ENCODE measurements at regions not wholly inside any gene's neighbourhood (a gene's known extent, or its start where the extent isn't known, plus 50 kb on each side); places are given as distances from the start of the nearest gene placed in this dataset.

- TF ChIP-seq, protein P1, sequence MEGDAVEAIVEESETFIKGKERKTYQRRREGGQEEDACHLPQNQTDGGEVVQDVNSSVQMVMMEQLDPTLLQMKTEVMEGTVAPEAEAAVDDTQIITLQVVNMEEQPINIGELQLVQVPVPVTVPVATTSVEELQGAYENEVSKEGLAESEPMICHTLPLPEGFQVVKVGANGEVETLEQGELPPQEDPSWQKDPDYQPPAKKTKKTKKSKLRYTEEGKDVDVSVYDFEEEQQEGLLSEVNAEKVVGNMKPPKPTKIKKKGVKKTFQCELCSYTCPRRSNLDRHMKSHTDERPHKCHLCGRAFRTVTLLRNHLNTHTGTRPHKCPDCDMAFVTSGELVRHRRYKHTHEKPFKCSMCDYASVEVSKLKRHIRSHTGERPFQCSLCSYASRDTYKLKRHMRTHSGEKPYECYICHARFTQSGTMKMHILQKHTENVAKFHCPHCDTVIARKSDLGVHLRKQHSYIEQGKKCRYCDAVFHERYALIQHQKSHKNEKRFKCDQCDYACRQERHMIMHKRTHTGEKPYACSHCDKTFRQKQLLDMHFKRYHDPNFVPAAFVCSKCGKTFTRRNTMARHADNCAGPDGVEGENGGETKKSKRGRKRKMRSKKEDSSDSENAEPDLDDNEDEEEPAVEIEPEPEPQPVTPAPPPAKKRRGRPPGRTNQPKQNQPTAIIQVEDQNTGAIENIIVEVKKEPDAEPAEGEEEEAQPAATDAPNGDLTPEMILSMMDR (IDR thresholded peaks at IDR 0.05) = no peak
- TF ChIP-seq POLR2A (IDR thresholded peaks at IDR 0.05) = no peak
These were observed 62.1 kb upstream of the APCDD1L start for GRCh38 chr20:58577139-58577806.

All from esophagus squamous epithelium (tissue), 4 donors.